Stimulated activated naive CD4-positive, alpha-beta T cell (primary cell): ENCODE measurements at regions not wholly inside any gene's neighbourhood (a gene's known extent, or its start where the extent isn't known, plus 50 kb on each side); places are given as distances from the start of the nearest gene placed in this dataset.
"Not testable (repeated sequence)": the region's sequence is repeated elsewhere in the genome, so short reads cannot be mapped to it uniquely, and the experiment has no call there.

ENCODE experiments used
- DNase-seq, 6 experiments: peaks; one replicate each; lab custom pipeline; 2025; lab: John Stamatoyannopoulos, UW

DNA sequence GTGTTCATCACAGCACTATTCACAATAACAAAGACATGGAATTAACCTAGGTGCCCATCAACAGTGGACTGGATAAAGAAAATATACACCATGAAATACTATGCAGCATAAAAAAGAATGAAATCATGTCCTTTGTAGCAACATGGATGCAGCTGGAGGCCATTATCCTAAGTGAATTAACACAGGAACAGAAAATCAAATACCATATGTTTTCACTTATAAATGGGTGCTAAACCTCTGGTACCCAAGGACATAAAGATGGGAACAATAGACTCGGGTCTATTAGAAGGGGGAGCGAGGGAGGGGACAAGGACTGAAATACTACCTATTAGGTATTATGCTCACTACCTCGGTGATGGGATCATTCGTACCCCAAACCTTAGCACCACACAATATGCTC is 66.4 kb upstream of the PTPN13 start:
- DNase-seq, result not testable (repeated sequence)

DNA sequence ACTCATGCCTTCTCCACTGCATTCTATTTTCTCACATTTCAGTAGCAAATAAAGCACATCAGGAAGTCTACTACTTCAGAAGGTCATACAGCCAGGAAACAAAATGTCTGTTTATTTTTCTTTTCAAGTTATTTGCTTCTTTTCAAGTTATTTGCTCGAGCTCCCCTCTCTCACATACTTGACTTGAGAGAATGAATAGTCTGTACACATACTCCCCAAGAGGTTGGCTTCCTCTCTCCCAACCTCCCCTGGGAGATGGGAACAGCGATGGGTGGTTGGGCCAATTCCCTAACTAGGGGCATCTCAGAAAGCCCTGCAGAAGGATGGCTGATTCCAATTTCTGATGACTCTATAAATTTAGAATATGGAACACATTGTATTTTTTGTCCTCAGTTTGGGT is 64.7 kb upstream of the PTPN13 start:
- DNase-seq, result no peak

DNA sequence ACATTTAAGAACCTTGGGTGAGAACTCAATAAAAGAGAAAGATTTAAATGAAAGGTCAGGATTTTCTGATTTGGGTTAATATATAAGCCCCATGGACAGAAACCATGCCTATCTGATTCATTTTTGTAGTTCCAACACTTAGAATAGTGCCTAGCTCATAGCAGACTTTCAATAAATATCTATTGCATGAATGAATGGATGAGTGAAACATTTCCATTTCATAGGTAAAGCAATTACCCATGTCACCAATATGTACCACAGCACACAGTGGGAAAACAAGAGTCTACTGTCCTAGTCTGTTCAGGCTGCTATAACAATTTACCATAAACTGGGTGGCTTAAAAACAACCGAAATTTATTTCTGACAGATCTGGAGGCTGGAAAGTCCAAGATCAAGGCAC is 63.9 kb upstream of the PTPN13 start:
- no peak for DNase-seq

DNA sequence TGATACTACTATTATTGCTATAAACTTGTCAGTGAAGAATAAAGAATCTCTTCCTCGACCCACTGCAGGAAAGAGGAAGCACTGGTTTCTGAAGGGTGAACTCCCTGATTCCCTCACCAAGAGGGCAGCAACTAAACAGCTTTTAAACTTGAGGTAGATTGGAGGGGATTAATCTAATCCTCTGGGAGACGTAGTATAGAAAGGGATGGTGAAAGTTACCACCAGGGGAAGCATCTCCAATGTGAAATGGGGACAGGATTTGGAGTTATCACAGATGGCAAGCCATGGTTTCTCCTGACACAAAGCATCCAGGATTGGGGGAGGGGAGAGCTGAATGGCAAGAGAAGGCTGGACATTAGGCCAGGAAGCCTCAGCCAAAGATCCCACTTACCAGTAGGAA is 62.7 kb upstream of the PTPN13 start:
- no peak for DNase-seq

DNA sequence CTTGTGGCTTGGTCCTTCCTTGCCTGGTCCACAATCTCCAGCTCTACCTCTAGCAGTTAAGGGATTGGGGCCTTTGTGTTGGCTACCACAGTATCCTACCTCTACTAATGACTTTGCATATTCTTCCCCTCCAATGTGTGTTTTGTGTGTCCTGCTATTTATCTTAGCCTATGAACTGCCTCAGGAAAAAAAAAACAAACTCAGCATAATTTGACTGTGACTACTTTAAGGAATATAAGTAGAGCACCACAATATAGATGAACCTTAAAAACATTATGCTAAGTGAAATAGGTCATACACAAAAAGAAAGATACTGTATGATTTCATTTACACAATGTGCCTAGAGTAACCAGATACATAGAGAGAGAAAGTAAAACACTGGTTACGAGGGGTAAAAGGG is 61.3 kb upstream of the PTPN13 start:
- DNase-seq, result no peak

DNA sequence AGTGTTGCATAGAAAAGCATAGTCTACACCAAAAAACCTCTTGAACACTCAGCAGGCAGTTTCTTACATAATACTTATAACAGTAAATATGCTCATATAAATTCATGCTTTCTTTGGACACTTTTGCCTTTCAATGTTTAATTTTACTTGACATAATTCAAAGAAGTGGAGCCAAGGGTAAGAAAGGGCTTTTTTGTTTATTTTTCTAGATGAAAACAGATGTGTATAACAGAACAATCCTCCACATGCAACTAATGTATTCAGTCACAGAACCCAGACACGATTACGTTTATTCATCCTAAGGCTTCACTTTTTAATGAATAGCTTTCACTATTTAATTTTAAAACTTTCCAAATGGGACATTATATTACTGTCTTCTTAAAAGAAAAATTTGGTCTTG is 58.0 kb upstream of the PTPN13 start:
- no peak for DNase-seq

DNA sequence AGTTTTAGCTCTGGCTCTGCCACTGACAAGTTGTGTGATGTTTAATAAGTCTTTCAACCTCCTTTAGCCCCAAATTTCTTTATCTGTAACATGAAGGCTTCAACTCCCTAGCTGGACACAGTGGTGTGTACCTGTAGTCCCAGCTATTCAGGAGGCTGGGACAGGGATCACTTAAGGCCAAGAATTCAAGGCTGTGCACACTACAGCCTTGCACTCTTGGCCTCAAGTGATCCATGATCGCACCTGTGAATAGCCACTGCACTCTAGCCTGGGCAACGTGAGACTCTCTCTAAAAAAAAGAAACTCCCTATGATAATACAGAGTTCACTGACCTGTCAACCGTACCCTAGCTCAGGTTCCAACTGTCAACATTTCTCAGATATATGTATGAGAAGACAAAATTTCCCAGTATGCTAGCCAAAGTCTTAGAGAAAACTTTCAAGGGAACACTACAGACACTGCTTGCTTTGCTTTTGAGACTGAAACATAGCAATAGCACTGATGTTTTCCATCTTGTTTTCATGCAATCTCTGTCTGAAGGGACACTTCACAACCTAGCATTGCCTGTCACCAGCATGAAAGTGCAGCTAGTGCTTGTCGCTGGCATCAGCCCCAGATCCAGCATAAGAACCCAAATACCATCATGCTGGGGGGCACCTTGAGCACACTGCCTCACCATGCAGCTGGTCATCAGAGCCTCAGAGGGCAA is 51.6 kb upstream of the PTPN13 start:
- no peak for DNase-seq

DNA sequence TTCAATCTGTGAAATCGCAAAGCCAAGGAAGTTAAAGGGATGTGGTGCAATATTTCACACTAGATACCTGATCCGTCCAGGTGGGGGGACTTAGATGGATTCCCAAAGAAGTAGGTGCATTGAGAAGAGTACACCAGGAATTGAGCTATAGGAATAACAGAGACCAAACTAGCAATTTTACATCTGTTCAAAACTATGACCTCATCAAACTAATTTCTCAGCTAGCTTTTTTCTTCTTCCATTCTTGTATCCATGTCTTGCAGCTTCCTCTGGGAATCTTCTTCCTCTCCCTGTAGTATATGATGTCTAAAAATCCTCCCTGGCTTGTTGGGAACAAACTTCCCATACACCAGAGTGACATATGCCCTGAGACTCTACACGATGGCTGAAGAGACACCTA is 51.0 kb upstream of the PTPN13 start:
- no peak for DNase-seq

DNA sequence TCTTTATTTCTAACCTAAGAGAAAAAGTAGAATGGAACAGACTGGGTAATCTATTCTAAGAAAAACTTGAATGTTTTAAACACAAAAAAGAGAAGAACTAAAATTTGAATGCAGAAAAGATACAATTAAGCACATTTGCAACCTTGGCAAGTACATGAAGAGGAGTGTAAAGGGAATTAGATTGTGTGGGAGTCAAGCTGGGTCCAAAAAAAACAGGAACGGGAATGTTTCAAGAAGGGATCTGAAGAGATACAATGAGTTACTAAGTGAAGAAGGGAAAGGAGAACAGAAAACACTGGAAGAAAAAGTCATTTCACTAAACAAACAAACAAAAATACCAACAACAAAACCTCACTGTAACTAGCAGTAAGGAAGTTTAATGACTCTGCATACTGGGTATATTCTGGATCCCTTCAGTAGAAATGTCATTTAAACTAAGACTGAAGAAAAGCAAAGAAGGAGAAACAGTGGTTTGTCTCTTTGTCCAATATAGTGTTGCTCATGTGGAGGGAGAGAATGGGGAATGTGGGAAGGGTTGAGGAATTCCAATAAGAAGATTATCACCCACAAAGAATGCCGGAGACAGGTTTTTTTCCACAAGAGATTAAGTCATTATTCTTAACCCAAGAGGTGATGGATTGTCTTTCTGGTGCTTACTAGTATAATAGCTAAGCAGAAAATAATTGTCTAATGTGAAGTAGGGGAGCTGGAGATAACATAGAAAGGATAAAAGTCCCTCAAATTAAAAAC is 50.4 kb upstream of the PTPN13 start:
- no peak for DNase-seq

DNA sequence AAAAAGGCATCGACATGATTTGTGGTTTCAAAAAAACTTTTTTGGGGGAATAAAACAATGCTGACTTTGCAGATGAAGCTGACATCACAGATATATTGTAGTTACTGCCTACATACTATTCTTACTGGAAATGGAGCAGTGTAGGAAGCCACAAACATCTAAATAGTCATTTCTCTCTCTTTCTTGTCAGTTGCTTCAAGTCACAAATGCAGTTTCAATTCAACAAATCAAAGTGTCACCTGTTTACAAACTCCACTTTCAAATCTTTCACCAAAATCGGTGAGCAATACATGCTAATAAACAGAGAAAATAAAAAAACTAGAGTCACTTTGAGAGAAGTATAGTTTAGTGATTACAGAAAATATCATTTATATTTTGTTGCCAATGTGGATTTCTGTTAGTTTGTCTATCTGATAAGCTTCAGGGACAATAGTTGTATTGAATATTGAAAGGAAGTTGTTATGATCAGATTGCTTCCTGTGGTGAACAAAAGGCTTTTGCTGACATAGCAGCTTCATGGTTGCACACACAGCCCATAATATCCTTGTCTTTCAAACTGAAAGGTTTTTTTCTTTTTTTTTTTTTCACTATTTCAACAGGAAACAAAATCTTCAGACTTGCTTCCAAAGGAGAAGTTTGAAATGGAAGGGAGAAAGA is 49.7 kb upstream of the PTPN13 start:
- DNase-seq, result no peak
